H1 (cell line): ENCODE measurements at regions not wholly inside any gene's neighbourhood (a gene's known extent, or its start where the extent isn't known, plus 50 kb on each side); places are given as distances from the start of the nearest gene placed in this dataset.

Experiments
- CTCF ChIA-PET: fragments of 300-600 bp; sonication (Branson Sonifier 250); formaldehyde crosslinking; loops from one replicate; lab custom pipeline; 2021; ENCODE audit not compliant: partially characterized antibody; lab: Charles Lee
- POLR2A ChIA-PET: fragments of 300-600 bp; sonication (Branson Sonifier 250); formaldehyde crosslinking; loops from one replicate; lab custom pipeline; 2021; ENCODE audit warnings: inconsistent platforms; ENCODE audit not compliant: partially characterized antibody; lab: Charles Lee
- DNase-seq, 2 experiments: peaks; one replicate each; pipeline versions ENCODE4 v3.0.0 to v3.0.0-alpha.2; 2010 to 2022; ENCODE audit warnings: low spot score in 2 of 2, low read depth in 1 of 2, mixed read lengths in 1 of 2
- FAIRE-seq: peaks from 2 replicates; lab custom pipeline; 2011; peaks lifted over from hg19 to GRCh38; lab: Jason Lieb, UNC
- H2AFZ ChIP-seq: 2 replicates; pipeline ENCODE4 v1.8.1; 2012; ENCODE audit warnings: low read length, inconsistent platforms
- H2AK5ac ChIP-seq: 2 replicates; pipeline ENCODE4 v1.6.1; 2013; ENCODE audit warnings: low read depth, low read length
- H2BK120ac ChIP-seq: replicated peaks from 2 replicates; pipeline ENCODE3; 2013; ENCODE audit warnings: low read depth, low read length, inconsistent platforms
- H2BK12ac ChIP-seq: 2 replicates; pipeline ENCODE4 v1.6.1; 2013; ENCODE audit warnings: low read depth, low read length
- H2BK15ac ChIP-seq: 2 replicates; pipeline ENCODE4 v1.6.1; 2013; ENCODE audit warnings: low read length
- H2BK20ac ChIP-seq: 2 replicates; pipeline ENCODE4 v1.6.1; 2013; ENCODE audit warnings: low read length
- H2BK5ac ChIP-seq: 2 replicates; pipeline ENCODE4 v1.6.1; 2013; ENCODE audit warnings: low read depth, low read length
- H3K14ac ChIP-seq: 2 replicates; pipeline ENCODE4 v1.6.1; 2013; ENCODE audit warnings: inconsistent platforms; ENCODE audit not compliant: insufficient read length
- H3K18ac ChIP-seq: 2 replicates; pipeline ENCODE4 v1.6.1; 2013; ENCODE audit warnings: low read length; ENCODE audit errors: extremely low read depth
- H3K23ac ChIP-seq: 2 replicates; pipeline ENCODE4 v1.6.1; 2013; ENCODE audit warnings: inconsistent platforms; ENCODE audit not compliant: insufficient read length
- H3K23me2 ChIP-seq: 2 replicates; pipeline ENCODE4 v1.6.1; 2013; ENCODE audit warnings: low read depth, low read length
- H3K27ac ChIP-seq: 2 replicates; pipeline ENCODE4 v1.6.1; 2011; ENCODE audit warnings: low read depth, low read length, inconsistent platforms
- H3K27me3 ChIP-seq, 4 experiments: replicated peaks in 1 of 4; 1 replicate in 1 of 4; 2 replicates in 3 of 4; pipeline versions ENCODE4 v1.6.1 to v1.8.1; 2011 to 2013; ENCODE audit warnings: low read length in 3 of 4, mild to moderate bottlenecking in 3 of 4, inconsistent platforms in 2 of 4, mixed read lengths in 2 of 4, moderate library complexity in 1 of 4; ENCODE audit not compliant: control insufficient read depth in 3 of 4, insufficient read depth in 3 of 4; ENCODE audit errors: extremely low read depth in 1 of 4
- H3K36me3 ChIP-seq, 4 experiments: 2 replicates each; pipeline versions ENCODE4 v1.6.1 to v1.8.1; 2011 to 2013; ENCODE audit warnings: mild to moderate bottlenecking in 4 of 4, low read length in 3 of 4, moderate library complexity in 2 of 4, control low read depth in 1 of 4, inconsistent platforms in 1 of 4; ENCODE audit not compliant: insufficient read depth in 4 of 4, control insufficient read depth in 2 of 4
- H3K4ac ChIP-seq: replicated peaks from 2 replicates; pipeline ENCODE3; 2013; ENCODE audit warnings: low read length, low read depth, mixed read lengths, inconsistent platforms; ENCODE audit not compliant: insufficient read length
- H3K4me1 ChIP-seq, 4 experiments: replicated peaks in 1 of 4; 1 replicate in 1 of 4; 2 replicates in 3 of 4; pipeline versions ENCODE4 v1.6.1 to v1.8.1; 2011 to 2013; ENCODE audit warnings: low read length in 3 of 4, inconsistent platforms in 2 of 4, mixed read lengths in 1 of 4; ENCODE audit not compliant: insufficient read depth in 4 of 4, control insufficient read depth in 3 of 4
- H3K4me2 ChIP-seq, 2 experiments: 2 replicates each; pipeline versions ENCODE4 v1.6.1 to v1.8.1; 2011 to 2013; ENCODE audit warnings: low read depth in 2 of 2, low read length in 2 of 2, control low read depth in 1 of 2, inconsistent platforms in 1 of 2, mild to moderate bottlenecking in 1 of 2; ENCODE audit not compliant: insufficient read depth in 1 of 2
- H3K4me3 ChIP-seq, 4 experiments: fragments of 200-600, 300-600 bp in 1 of 4; sonication (generic), shearing (Covaris generic), sonication (Bioruptor Twin) in 1 of 4; 2 replicates each; pipeline versions ENCODE4 v1.5.1 to v1.8.1; 2011 to 2016; ENCODE audit warnings: low read length in 4 of 4, low read depth in 3 of 4, control low read depth in 2 of 4, inconsistent platforms in 2 of 4, mild to moderate bottlenecking in 2 of 4, mixed read lengths in 1 of 4, moderate library complexity in 1 of 4; ENCODE audit not compliant: insufficient read depth in 2 of 4; ENCODE audit errors: extremely low read depth in 1 of 4
- H3K56ac ChIP-seq: replicated peaks from 2 replicates; pipeline ENCODE3; 2013; ENCODE audit warnings: low read depth, mild to moderate bottlenecking, mixed read lengths, low read length, inconsistent platforms; ENCODE audit not compliant: insufficient read length
- H3K79me1 ChIP-seq: 2 replicates; pipeline ENCODE4 v1.6.1; 2013; ENCODE audit warnings: low read depth, low read length, control low read depth
- H3K79me2 ChIP-seq, 2 experiments: 2 replicates each; pipeline versions ENCODE4 v1.6.1 to v1.8.1; 2012 to 2013; ENCODE audit warnings: low read length in 2 of 2, mild to moderate bottlenecking in 2 of 2, inconsistent platforms in 1 of 2; ENCODE audit not compliant: insufficient read depth in 2 of 2, control insufficient read depth in 1 of 2
- H3K9ac ChIP-seq, 4 experiments: replicated peaks in 1 of 4; 1 replicate in 1 of 4; 2 replicates in 3 of 4; pipeline versions ENCODE4 v1.6.1 to v1.8.1; 2011 to 2013; ENCODE audit warnings: low read depth in 3 of 4, low read length in 3 of 4, control low read depth in 2 of 4, mild to moderate bottlenecking in 2 of 4, moderate library complexity in 2 of 4, inconsistent platforms in 1 of 4; ENCODE audit errors: extremely low read depth in 1 of 4
- H3K9me3 ChIP-seq, 2 experiments: 2 replicates each; pipeline versions ENCODE4 v1.6.1 to v1.8.1; 2012 to 2013; ENCODE audit warnings: mild to moderate bottlenecking in 2 of 2, moderate library complexity in 2 of 2, control low read depth in 1 of 2, inconsistent platforms in 1 of 2, low read depth in 1 of 2, low read length in 1 of 2, mixed read lengths in 1 of 2; ENCODE audit not compliant: insufficient read depth in 2 of 2
- H4K20me1 ChIP-seq, 2 experiments: replicated peaks in 1 of 2; 2 replicates each; pipeline versions ENCODE3 to v1.8.1; 2011 to 2013; ENCODE audit warnings: inconsistent platforms in 2 of 2, low read length in 2 of 2, mild to moderate bottlenecking in 1 of 2; ENCODE audit not compliant: insufficient read depth in 2 of 2, control insufficient read depth in 1 of 2
- H4K5ac ChIP-seq: 2 replicates; pipeline ENCODE4 v1.6.1; 2013; ENCODE audit warnings: low read length, low read depth, mixed read lengths, inconsistent platforms; ENCODE audit not compliant: insufficient read length
- H4K8ac ChIP-seq: 2 replicates; pipeline ENCODE4 v1.8.0; 2013; ENCODE audit warnings: mild to moderate bottlenecking, moderate library complexity, low read length, inconsistent platforms; ENCODE audit not compliant: insufficient read depth; ENCODE audit errors: extremely low read depth
- H4K91ac ChIP-seq: replicated peaks from 2 replicates; pipeline ENCODE3; 2013; ENCODE audit warnings: low read length, mixed read lengths, inconsistent platforms; ENCODE audit not compliant: insufficient read length
- EP300 ChIP-seq, 2 experiments: IDR thresholded peaks; 1 replicate in 1 of 2; 2 replicates in 1 of 2; pipeline ENCODE4 v1.6.1; 2011 to 2012; ENCODE audit warnings: low read depth in 2 of 2, low read length in 2 of 2, mild to moderate bottlenecking in 2 of 2, borderline replicate concordance in 1 of 2, inconsistent platforms in 1 of 2, moderate library complexity in 1 of 2
- GTF2F1 ChIP-seq: IDR thresholded peaks from 2 replicates; pipeline ENCODE4 v1.6.1; 2012; ENCODE audit warnings: low read depth, low read length, improper control_type of control experiment, borderline replicate concordance
- HDAC2 ChIP-seq, 2 experiments: fragments of 300-600 bp in 1 of 2; sonication (generic) in 1 of 2; IDR thresholded peaks; 2 replicates each; pipeline ENCODE4 v1.6.1; 2011 to 2012; ENCODE audit warnings: low read depth in 2 of 2, low read length in 2 of 2, mild to moderate bottlenecking in 2 of 2, moderate library complexity in 2 of 2, borderline replicate concordance in 1 of 2, inconsistent platforms in 1 of 2
- RAD21 ChIP-seq, 2 experiments: IDR thresholded peaks in 1 of 2; conservative IDR thresholded peaks in 1 of 2; 2 replicates each; pipeline ENCODE4 v1.6.1; 2011; ENCODE audit warnings: low read depth in 2 of 2, low read length in 2 of 2, improper control_type of control experiment in 1 of 2, inconsistent platforms in 1 of 2, mild to moderate bottlenecking in 1 of 2, moderate library complexity in 1 of 2
- SIRT6 ChIP-seq: IDR thresholded peaks from one replicate; pipeline ENCODE4 v1.7.1; 2012; ENCODE audit warnings: low read length, inconsistent platforms
- WGBS, 2 experiments: shearing (Covaris generic) in 1 of 2; methylation state at CpG; one replicate each; pipeline versions ENCODE4 v1.1.6 to v1.1.7; 2013 to 2015; ENCODE audit warnings: low lambda C conversion rate in 2 of 2, mixed read lengths in 2 of 2, inconsistent platforms in 1 of 2, low coverage in 1 of 2, missing lambda C conversion rate in 1 of 2; ENCODE audit not compliant: insufficient replicate concordance in 2 of 2, insufficient coverage in 1 of 2, insufficient read length in 1 of 2; ENCODE audit errors: extremely low coverage in 1 of 2, missing lambda C conversion rate in 1 of 2; 5-methylcytosine and 5-hydroxymethylcytosine counted together

DNA sequence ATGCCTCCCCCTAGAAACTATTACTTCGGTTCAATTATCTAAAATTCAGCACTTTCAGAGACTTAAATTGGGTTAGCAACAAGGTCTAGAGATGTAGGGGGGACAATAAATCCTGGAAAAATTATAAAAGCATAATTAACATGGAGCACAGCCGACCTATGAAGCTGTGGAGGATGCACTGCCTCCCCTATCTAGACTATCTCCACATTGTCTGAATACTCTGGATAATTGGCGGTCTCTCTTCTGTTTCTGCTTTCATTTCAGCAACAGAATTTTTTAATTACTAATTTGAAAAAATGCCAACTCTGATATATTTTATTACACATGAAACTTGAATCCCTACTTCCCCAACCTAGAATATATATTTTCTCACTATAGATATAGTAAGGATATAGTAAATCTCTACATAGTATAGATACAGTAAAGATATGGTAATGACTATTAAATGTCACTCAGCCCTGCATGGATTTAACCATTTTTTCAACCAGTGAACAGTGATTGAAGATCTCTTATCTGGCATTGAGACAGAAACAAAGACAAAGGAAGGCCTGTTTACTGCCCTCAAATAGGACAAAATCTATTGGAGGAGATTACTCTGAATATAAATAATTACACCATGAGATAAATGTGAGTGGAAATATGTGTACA is 157.6 kb downstream of the BLID start:
- Histone ChIP-seq H3K9me3 (no peaks in the 10 kb centered on the region), H2AFZ (no peak overlapping the region), H3K23ac (no peak overlapping the region), H2BK120ac (no peak overlapping the region), H3K4me2 (no peak overlapping the region), H3K79me2 (no peaks in the 10 kb centered on the region), H2BK20ac (no peak overlapping the region), H3K14ac (no peak overlapping the region), H3K4me1 (no peaks in the 10 kb centered on the region), H2BK5ac (no peak overlapping the region), H4K5ac (no peak overlapping the region), H2BK12ac (no peak overlapping the region), H4K91ac (no peak overlapping the region), H3K27ac (no peak overlapping the region), H2BK15ac (no peak overlapping the region), H3K9ac (no peak overlapping the region), H3K56ac (no peak overlapping the region), H4K8ac (no peak overlapping the region), H3K4me3 (no peak overlapping the region), H3K79me1 (no peaks in the 10 kb centered on the region), H2AK5ac (no peak overlapping the region), H3K4ac (no peak overlapping the region), H3K23me2 (no peaks in the 10 kb centered on the region), H3K27me3 (no peaks in the 10 kb centered on the region), H3K18ac (no peak overlapping the region), H3K36me3 (no peaks in the 10 kb centered on the region), H4K20me1 (no peaks in the 10 kb centered on the region)
- ChIA-PET CTCF (interaction anchor here (1.2 kb wide), 1 partner anchor 9 kb away, joined by 3 read pairs; no protein-coding TSS in a partner anchor), POLR2A (no interaction called here)
- 88% methylated on average over 3 of the region's 3 CpGs; no CpG with 5 or more reads in 1 of the 2 experiments for WGBS, 2 experiments
- DNase-seq (no peak), FAIRE-seq (no peak)
- no peak for TF ChIP-seq HDAC2 (IDR thresholded peaks at IDR 0.05; ENCODE audit: borderline replicate concordance in 1 of 2, low read depth in 2 of 2, low read length in 2 of 2)
- TF ChIP-seq GTF2F1 = no peak
- no peak for TF ChIP-seq EP300 (IDR thresholded peaks at IDR 0.05; ENCODE audit: borderline replicate concordance in 1 of 2, low read depth in 2 of 2, low read length in 2 of 2)
- no peak for TF ChIP-seq SIRT6
- no peak for TF ChIP-seq RAD21 (IDR thresholded peaks at IDR 0.05 in 1 of 2, conservative IDR thresholded peaks at IDR 0.05 in 1 of 2; ENCODE audit: low read depth in 2 of 2, low read length in 2 of 2)
